ENCODE measurements at regions not wholly inside any gene's neighbourhood (a gene's known extent, or its start where the extent isn't known, plus 50 kb on each side); places are given as distances from the start of the nearest gene placed in this dataset.

DNA sequence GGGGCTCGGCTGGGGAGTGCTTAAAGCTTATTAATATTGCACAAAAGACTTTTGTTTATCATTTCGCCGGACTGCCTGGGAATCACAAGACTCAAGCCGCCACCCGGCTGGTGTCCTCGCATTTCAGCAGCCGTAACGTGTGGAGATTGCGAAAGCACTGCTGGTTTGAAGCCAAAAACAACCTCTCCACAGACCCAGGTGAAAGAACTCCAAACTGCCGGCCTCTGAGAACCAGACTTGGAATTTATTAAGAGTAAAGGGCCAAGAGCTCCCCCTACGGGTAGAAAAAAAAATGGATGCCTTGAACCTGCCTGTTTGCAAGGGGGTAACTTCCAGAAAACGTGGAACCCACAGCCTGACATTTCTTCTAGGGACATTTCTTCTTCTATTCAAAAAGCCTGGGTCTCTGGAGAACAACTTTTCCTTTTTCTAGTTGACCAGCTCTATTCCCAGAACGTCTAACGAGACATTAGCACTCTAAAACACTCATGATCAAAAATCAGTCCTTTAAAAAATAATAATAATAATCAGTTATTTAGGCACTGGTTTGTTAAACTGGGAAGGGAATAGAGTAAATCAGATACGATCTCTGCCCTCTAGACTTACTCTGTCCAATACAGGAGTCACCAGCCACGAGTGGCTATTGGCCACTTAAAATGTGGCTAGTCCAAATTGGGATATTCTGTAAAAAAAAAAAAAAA, 216.3 kb downstream of the C1D start:
- TF ChIP-seq, protein P1, sequence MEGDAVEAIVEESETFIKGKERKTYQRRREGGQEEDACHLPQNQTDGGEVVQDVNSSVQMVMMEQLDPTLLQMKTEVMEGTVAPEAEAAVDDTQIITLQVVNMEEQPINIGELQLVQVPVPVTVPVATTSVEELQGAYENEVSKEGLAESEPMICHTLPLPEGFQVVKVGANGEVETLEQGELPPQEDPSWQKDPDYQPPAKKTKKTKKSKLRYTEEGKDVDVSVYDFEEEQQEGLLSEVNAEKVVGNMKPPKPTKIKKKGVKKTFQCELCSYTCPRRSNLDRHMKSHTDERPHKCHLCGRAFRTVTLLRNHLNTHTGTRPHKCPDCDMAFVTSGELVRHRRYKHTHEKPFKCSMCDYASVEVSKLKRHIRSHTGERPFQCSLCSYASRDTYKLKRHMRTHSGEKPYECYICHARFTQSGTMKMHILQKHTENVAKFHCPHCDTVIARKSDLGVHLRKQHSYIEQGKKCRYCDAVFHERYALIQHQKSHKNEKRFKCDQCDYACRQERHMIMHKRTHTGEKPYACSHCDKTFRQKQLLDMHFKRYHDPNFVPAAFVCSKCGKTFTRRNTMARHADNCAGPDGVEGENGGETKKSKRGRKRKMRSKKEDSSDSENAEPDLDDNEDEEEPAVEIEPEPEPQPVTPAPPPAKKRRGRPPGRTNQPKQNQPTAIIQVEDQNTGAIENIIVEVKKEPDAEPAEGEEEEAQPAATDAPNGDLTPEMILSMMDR (conservative IDR thresholded peaks at IDR 0.05; ENCODE audit: low read depth, low read length): peak; percentile 84
- TF ChIP-seq EZH2 (IDR thresholded peaks at IDR 0.05; ENCODE audit: borderline replicate concordance, low read depth, low read length, poor library complexity, severe bottlenecking): no peak
